Ammon's horn (tissue), 1 donor: ENCODE measurements at regions not wholly inside any gene's neighbourhood (a gene's known extent, or its start where the extent isn't known, plus 50 kb on each side); places are given as distances from the start of the nearest gene placed in this dataset.

Experiments used
- DNase-seq: peaks from one replicate; pipeline ENCODE4 v3.0.0-alpha.2; 2016; ENCODE audit warnings: low spot score

GRCh38 chr5:173463207-173463606 is 135.0 kb upstream of the STC2 start:
- no peak for DNase-seq

DNA sequence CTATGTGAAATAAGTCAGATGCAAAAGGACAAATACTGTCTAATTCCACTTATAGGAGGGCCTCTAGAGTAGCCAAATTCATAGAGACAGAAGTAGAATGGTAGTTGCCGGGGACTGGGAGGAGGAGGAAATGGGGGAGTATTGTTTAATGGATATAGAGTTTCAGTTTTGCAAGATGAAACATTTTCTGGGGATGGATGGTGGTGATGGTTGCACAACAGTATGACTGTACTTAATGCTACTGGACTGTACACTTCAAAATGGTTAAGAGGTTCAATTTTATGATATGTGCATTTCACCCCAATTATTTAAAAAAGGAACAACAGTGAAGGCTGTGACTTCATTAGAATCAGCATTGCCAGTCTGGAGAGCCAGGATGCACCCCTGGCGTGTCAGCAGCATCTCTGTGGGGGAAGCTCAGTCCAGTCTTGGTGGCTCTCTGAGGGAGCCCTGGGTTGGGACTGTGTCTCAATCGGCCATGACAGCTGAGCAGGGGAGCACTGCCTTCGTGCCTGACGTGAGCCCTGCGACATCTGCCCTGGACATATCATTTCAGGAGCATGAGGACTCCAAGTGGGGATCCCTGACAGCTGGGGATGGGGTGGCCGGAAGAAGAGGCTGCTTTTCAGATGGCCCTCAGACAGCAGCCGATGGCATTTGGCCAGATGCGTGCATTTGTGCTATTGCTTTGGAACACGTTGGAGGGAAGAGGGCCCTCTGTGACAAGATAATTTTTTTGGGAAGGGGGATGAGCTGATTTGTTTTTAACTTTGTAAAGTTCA is 130.8 kb upstream of the STC2 start:
- DNase-seq, result no peak

GRCh38 chr5:173457482-173457881 is 129.3 kb upstream of the STC2 start:
- DNase-seq, result no peak

GRCh38 chr5:173456751-173457171 is 128.5 kb upstream of the STC2 start:
- no peak for DNase-seq

DNA sequence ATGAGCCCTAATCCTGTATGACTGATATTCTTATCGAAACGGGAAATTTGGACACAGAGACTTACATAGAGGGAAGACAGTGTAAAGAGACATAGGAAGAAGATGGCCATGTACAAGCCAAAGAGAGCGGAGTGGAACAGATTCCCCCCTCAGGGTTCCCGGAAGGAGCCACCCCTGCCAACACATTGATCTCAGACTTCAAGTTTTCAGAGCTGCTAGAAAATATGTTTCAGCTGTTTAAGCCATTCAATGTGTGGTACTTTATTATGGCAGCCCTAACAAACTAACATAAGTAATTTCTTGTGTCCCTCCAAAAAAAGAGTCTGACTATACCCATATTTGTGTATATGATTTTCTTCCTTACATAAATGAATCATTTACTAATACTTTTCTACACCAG is 128.0 kb upstream of the STC2 start:
- no peak for DNase-seq

DNA sequence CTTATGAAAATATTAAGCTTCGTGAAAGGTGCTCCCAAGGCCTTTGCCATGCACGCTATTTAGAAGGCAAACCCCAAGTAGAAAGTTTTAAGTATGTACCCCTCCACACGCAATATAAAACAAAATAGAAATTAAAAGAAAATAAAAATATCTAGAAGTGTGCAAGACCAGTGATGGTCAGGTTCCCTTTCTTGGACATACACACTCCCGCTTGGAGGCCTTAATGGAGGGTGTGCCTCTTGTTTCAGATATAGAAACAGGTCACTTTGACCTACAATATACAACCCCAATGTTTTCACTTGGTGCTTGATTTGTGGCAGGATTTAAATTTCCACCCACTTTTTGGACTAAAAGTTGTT is 127.4 kb upstream of the STC2 start:
- DNase-seq, result no peak

DNA sequence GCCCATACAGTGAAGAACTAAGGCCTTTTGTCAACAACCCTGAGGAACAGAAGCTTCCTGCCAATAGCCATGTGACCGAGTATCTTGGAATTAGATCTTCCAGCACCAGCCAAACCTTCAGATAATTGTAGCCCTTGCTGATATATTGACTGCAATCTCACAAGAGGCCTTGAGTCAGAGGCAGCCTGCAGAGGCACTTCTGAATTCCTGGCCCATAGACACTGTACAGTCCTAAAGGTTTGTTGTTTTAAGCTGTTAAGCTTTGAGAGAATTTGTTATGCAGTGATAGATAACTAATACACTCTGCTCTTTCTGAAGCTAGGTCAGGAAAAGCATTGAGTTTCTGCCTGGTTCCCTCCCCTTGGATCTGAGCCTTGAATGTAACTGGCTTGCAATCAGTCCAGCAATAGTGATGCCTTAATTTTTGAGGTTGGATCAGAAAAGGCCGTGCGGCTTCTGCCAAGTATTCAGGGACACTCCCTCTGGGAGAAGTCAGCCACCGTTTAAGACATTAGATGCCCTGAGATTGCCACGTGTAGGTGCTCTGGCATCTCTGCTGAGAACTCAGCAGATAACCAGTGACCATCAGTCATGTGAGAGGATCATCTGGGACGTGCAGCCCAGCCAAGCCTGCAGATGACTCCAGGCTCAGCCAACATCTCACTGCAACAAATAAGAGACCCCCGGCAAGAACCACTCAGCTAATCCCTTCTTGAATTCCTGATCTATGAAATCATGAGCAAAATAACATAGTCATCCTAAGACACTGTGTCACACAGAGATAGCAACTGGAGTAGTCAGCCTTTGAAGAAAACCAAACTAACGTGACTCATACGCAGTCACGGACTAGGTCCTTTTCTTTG is 126.8 kb upstream of the STC2 start:
- no peak for DNase-seq

- no peak for DNase-seq
Observed at GRCh38 chr5:173454361-173454735, 126.1 kb upstream of the STC2 start.

DNA sequence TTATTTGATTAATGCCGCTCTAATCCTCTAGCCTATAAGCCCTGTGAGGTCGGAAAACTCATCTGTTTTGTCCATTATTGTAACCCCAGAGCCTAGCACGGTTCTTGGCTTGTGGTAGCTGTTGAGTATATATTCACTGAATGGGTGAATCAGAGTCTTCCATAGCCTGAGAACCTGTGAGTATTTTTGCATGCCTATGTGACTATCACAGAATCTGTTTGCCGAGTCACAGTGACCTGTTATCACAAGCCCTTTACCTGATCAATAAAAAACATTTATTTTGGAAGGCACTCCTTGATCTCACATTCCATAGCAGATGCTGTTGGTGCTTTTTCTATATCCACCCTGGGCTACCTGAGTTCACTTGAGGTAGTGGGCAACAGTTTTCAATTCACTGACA is 125.0 kb upstream of the STC2 start:
- no peak for DNase-seq

DNA sequence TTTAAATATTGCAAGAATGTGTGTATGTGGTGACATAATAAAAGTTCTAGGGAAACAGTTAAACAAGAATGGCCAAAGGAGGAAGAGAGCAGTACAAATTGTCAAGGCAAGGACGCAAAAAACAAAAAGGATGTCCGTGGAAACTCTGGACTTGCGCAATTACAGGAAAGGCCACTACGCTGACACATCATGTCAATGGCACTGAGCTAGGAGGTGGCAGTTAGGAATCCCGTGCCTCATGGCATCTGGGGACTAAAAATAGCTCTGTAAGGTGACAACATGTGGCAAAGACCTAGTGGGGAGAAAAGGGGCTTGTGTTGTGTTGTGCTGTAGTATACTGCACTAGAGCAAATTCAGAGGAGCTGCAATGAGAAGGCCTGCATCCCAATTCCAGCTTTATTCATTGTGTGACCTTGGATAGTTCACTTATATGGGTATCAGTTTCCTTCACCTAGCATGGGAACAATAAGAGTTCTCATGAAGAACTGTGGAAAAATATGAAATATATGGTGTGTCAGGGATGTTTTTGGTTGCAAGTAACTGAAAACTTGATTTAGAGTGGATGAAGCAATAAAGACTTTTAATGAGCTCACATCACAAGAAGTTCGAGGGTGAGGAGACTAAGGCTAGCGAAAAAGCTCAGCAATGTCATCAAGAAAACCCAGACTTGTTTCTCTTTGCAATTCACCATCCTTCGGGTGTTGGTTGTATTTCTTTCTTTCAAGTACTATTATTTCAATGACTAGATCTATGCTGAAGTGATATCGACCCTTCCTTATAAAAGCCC is 124.1 kb upstream of the STC2 start:
- no peak for DNase-seq

GRCh38 chr5:173451651-173452050 is 123.4 kb upstream of the STC2 start:
- no peak for DNase-seq

DNA sequence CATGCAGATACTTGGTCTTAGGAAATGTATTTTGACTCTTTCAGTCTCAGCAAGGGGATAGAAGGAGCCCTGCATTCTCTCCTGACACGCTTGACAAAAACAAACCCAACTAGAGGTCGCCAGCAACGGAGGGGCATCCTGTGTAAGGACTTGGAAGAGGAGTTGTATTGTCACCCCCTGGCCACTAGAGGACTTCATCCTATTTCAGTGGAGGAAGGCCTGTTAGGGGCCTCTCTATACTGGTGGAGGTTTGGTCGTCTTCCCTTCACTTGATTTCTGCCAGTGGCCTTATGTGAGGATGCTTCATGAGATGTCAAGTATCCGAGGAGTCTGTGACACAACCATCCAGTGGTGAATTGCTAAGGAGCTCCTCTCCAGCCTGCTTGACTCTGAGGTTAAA is 122.8 kb upstream of the STC2 start:
- DNase-seq, result no peak

DNA sequence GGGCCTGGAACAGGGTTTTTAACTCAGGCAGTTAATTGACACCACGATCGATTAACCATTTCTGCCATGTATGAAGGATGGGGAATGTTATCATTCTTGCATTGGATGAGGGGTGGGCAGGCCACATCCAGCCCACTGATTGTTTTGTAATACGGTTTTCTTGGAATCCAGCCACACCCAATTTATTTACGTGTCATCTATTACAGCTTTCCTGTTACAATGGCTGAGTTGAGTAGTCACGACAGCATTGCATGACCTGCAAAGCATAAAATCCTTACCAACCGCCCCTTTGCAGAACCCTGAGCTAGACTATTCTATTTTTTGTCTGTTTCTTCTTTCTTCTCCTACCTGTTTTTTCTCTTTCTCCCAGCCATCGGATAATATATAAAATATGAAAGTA is 122.0 kb upstream of the STC2 start:
- DNase-seq, result no peak

DNA sequence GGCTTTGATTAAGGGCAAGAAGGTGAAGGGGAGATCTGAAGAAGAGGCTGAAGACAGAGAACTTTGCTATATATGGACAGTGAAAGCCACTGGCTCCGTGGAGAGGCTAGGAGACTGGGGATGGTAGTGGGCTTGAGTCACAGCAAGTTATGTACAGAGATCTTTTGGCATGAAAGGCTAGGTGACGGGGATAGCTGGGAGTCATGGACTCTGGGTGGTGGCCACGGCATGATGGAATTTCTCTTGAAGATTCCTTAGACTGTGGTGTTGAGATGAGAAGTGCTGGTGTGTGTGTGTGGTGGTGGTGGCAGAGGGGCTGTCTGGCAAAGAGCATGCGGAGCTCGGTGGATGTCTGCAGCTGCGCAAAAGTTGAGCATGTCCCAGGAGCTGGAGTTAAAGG is 120.6 kb upstream of the STC2 start:
- no peak for DNase-seq

GRCh38 chr5:173443971-173444370 is 115.8 kb upstream of the STC2 start:
- DNase-seq, result no peak

GRCh38 chr5:173441053-173441628 is 112.9 kb upstream of the STC2 start:
- DNase-seq, result no peak

DNA sequence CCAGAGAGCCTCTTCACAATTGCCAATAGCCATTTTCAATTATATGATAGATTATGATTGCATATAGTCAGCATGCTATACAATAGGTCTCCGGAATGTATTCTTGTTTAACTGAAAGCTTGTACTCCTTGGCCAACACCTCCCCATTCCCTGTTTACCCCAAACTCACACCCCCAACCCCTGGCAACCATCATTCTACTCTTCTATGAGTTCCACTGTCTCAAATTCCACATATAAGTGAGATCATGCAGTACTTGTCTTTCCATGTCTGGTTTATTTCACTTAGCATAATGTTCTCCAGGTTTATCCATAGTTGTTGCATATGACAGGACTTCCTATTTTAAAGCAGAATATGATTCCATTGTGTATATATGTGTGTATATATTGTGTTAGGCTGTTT is 110.7 kb upstream of the STC2 start:
- no peak for DNase-seq

DNA sequence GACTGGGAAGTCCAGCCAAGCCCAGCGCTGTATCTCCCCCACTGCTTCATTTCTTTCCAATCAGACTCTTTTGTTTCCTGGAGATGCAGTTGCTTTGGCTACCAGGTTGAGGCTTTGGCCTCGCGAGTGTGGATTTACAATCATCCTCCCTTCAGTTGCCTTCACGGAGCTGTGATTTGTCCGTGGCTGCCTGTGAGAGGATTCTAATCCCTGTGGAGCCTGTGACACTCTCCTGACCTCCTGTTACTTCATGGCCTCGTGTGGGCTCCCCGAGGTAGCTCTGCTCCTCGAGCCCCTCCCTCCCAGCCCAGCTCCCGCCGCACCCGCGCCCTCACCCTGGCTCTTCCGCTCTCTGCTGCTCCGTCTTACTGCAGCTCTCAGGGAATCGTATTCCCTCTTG is 107.2 kb upstream of the STC2 start:
- no peak for DNase-seq

- no peak for DNase-seq
Observed at GRCh38 chr5:173434270-173434669, 106.1 kb upstream of the STC2 start.

DNA sequence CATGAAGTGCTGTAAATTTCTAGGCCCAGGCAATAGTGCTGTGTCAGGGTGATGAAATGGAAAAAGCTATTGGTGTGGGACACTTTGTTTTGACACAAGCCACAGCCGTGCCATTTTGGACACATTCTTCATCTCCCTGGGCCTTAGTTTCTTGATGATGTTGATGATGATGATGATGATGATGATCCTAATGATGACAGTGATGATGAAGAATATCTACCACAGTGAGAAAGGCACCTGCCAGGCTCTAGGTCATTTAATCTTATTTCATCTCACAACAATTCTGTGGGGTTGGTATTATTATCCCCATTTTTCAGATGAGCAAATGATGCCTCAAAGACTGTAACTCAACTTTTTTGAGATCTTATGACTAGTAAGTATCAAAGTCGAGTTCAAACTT is 102.2 kb upstream of the STC2 start:
- no peak for DNase-seq

- DNase-seq, result no peak
Observed at GRCh38 chr5:173429489-173430150, 101.4 kb upstream of the STC2 start.
